Bone marrow (tissue), 2 donors: ENCODE measurements at regions not wholly inside any gene's neighbourhood (a gene's known extent, or its start where the extent isn't known, plus 50 kb on each side); places are given as distances from the start of the nearest gene placed in this dataset.
"Not testable (repeated sequence)": the region's sequence is repeated elsewhere in the genome, so short reads cannot be mapped to it uniquely, and the experiment has no call there.

Source experiments
- DNase-seq, 2 donors: peaks; one replicate each; lab custom pipeline; 2025; lab: John Stamatoyannopoulos, UW

DNA sequence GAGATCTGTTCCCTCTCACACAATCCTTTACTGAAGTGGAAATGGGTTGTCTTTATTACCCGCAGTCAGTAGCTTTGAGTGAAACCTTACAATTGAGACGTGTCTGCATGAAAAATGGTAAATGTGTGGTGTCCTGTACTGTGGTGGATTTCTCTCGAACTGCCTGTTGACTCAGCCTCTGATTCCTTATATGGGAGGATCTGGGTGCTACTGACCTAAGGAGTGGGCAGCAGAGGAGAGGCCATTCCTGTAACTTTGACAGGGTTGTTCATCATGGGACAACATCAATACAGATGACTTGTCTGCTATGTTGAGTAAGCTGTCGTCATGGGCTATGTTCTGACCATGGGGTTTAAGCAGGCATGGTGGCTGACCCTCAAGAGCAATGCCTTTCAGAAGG lies 159.6 kb upstream of the WDR1 start:
- DNase-seq: no peak

DNA sequence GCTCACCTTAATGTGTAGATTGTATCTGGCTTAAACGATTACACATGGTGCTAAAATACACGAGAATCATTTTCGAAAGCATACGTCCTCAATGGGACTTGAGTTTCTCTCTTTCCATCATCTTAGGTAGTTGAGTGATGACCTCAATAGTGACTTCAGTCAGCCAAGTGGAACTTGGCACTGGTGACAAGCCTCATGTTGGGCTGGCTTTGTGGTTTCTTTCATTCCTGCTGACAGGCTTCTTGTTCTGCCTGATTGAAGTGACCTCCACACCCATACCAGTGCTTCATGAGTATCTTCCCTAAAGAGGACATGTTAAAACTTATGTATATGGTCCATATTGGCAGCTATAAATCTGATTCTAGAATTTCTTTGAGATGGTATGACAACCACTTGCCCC lies 159.1 kb upstream of the WDR1 start:
- DNase-seq: no peak

DNA sequence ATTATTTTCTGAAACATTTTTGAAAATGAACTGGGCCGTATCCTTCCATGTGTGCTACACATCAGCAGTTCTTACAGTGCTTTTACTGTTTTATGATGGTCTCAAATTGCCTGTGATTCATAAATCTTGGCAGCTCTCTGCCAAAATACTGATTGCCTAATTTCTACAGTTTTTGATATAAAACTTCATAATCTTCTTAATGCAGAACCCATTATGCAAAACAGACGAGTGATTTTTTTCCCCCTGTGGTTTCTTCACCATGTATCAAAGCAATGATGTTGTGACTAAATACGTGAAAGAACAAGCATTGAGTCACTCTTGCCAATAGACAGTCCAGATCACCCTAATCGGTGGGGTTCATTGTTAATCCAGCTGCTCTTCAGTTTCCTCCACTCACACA lies 156.4 kb upstream of the WDR1 start:
- DNase-seq: no peak

DNA sequence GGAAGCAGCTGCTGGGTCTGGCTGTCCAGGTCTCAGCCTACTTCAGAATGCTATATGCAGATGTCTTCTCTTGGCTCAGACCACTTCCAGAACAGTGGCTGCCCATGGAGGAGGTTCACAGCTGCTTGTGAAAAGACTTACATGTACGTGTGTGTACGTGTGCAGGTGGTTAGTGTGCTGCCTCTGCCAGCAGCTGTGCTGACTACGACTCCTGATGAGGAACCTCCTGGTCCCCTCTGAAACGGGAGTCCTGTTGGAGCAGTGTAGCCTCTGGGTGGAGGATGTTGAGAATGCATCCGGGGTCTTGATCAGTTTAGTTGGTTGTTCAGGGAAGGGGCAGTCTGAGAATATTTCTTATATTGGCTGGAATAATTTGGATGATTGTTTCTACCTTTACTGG lies 155.9 kb upstream of the WDR1 start:
- DNase-seq: no peak

DNA sequence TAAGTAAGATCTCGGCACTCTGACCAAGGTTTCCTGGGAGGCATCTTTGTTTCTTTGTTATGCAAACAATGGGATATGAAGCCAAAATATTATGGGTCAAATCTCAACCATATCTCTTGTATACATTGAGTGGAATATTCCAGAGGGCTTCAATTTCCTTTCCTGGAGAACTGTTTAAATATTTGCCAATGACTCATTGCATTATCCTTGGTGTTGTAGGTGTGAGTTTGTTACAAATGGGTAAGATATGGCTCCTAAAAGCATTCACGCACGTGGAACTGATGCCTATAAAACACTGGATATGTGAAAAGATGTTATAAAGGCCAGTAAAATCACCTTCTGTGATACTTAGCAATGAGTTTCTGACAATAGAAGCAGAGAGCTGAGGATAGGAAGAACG lies 150.5 kb upstream of the WDR1 start:
- DNase-seq: no peak

DNA sequence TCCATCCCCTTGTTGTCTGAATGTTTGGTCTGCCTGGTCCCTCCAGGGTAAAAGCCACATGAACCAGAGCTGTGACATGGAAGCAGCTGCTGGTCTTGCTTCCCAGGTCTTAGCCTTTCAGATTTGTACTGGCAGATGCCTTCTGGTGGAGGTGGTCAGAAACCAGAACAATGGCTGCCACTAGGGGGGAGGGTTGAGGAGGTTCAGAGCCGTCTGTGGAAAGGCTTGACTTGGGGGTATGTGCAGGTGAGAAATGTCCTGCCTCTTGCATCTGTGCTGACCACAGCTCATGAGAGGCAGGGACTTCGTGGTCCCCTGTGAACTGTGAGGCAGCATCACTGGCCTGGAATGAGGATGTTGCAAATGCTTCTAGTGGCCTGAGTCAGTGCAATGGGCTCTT lies 144.2 kb upstream of the WDR1 start:
- DNase-seq: no peak

DNA sequence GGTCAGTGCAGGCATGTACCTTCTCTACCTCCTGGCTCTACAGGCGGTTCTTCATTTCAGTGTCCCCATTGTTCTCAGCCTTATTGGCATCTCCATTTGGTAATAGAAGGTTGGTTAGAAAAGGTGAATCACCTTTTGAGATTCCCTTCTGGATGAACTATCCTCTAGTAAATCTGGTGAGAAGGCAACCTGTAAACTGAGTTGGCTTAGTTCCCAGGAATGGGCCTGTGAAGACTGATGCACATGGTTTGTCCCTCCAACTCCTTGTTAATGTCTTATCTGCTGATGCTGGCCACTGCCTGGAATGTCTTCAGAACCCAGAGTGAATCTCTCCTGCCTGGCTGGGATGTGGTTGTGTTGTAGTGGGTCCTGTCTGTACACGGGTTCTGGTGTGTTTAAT lies 143.4 kb upstream of the WDR1 start:
- no peak for DNase-seq

DNA sequence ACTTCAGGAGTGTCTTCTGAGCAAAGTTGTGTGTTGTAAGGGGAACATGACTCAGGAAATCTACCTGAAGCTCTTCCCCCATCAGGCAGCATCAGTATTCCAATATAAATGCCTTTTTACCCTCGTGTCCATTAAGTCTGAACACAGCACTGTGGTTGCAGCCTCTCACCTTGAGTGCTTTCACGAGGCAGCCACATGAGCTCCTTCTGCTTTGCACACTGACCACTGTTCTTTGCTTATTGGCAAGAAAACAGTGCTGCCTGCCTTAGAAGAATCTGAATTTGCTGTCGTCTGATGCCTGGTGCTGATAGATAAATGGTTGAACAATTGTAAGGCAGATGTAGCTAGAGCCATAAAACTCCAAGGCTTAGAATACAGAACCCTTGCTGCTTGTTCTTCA lies 139.6 kb upstream of the WDR1 start:
- no peak for DNase-seq

DNA sequence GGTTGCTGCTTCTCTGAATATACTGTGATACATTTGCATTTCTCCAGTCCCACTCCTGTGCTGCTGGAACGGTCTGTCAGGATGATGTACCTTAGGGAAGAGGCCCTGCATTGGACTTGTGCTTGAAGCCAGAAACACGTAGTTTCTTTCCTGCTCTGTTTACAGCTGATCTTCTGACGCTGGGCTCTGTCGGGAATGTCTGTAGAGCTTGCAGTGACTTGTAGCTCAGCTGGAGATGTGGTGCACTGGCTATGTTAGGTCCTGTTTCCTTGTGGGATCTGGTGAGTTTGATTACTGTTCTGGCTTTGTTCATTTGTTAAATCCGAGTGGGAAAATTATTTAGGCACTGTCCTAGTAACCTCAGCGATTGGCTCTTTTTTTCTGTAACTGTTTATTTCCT lies 137.2 kb upstream of the WDR1 start:
- DNase-seq: no peak

DNA sequence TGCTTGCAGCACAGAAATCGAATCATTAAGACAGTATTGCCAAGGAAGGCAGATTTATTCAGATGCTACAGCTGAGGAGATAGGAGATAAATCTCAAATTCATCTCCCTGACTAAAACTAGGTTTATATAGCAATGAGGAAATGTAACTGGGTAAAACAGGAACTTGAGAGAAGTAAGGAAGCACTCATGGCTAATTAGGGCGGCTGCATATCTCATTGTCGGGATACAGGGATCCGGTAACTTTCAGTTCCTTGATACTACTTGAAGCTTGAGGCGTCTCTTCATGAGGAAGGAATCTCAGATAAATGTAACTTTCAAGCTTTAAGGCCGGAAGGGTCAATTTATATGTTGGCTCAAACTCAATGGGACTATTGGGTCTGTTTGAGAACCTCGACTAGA lies 129.2 kb upstream of the WDR1 start:
- no peak for DNase-seq

DNA sequence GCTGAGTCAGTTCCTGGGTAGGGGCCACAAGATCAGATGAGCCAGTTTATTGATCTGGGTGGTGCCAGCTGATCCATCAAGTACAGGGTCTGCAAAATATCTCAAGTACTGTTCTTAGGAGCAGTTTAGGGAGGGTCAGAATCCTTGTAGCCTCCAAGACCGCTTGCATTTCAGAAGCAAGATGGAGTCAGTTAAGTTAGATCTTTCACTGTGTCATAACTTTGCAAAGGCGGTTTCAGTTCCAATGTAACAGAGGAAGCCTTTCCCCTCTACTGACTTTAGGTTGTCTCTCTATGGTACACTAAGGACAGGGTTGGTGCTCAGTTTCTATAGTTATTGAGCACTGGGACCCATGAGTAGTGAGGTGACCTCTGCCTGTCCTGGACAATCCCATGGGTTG lies 127.3 kb upstream of the WDR1 start:
- no peak for DNase-seq

DNA sequence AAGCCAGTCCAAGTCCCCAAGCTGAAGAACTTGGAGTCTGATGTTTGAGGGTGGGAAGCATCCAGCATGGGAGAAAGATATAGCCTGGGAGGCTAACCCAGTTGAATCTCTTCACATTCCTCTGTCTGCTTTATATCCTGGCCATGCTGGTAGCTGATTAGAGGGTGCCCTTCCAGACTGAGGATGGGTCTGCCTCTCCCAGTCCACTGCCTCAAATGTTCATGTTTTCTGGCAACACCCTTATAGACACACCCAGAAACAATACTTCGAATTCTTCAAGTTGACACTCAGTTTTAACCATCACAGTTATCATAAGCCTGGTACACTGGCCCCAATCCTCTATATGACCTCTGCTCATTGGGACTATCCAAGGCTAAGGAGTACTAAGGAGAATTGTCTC lies 124.1 kb upstream of the WDR1 start:
- DNase-seq: no peak

DNA sequence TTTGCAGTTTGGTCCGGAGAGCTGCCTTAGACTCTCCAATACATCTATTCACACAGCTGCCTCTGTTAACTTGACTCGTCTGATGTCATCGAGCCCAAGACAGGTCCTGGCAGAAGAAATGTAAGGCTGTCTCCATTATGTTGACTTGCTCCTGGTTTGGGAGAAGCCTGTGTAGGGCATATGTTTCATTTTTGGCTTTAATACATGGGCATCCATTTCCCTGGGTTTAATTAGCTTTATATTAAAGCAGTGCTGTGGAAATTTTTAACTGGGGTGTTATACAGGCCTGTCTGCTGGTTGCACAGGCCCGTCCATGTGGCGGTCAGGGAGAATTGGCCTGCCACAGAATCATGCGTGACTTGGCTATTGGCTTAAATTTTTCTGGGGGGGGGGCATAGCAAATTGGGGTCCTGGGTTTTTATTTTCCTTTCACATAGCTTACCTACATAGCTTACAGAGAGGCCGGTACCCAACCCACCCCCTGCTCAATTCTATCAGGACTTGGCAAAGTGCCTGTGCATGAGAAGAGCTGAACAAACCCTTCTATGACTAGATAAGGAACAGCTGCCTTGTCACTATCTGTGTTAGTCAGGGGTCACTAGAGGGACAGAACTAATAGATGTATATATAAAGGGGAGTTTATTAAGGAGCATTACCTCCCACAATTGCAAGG lies 123.5 kb upstream of the WDR1 start:
- no peak for DNase-seq

DNA sequence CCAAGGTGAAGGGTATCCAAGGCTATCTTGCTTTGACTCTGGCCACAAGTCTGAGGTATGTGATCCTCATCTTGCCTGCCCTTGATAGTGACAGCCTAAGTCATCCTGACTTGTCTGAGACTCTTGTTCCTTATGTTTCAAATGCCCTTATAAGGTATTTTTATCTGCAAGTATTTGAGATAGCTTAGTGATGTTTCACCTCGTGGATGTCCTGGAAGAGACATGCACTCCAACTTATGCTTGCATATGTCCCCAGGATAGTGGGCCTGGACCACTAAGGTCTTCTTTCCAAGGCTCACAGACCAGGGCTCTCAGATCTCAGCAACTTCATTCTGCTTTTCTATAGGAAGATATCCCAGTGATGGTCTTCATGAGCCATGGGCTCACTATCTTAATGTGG lies 120.5 kb upstream of the WDR1 start:
- DNase-seq: no peak

DNA sequence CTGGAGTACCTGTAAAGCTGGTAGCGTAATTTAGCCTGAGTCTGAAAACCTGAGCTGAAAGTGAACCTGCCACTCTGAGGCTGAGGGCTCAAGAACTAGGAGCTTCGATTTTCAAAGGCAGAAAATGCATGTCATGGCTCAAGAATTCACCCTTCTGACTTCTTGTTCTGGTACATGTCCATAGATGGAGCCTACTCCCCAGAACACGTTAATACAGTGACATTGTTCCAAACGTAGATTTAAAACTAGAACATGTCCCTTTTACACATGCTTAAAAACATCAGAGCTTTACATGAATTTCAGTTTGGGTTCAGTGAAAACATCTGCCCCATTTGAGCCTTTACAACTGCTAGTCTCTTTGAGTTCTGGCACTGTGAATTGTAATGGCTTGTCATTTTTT lies 115.5 kb upstream of the WDR1 start:
- no peak for DNase-seq

DNA sequence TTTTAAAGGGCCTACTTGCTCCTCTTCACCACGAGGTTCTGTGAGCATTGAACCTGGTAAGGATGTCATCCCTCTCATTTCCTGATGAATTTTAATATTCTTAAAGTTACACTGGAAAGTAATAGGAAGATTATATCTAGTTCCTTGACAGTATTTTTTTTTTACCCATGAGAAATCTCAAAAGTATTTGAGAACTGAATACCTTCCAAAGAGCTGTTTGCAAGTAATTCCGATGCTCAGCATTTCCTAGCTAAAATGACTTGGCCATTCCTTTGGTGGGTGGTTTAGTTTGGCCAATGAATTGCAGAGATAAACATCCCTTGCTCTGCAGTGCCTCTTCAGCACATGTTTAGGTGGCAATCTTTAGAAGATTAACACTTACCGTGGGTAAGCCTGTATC lies 110.2 kb upstream of the WDR1 start:
- DNase-seq: no peak

DNA sequence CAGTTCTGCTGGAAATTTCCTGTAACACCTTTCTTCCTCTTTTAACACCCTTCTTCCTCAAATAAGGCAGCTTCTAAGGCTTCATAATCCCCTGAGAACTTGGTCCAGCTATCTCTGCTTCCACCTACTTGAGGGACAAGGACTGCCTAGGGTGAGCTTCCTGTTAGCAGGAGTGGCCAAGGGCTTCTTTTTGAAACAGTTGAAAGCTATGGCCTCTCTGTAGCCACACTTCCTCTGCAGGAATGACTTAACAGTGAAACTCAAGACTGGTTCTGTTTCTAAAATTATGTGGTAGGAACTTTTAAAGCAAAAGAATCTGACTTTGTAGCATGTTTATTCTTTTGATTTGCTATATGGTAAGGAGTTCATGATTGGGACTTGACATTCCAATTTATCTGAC lies 108.5 kb upstream of the WDR1 start:
- no peak for DNase-seq

DNA sequence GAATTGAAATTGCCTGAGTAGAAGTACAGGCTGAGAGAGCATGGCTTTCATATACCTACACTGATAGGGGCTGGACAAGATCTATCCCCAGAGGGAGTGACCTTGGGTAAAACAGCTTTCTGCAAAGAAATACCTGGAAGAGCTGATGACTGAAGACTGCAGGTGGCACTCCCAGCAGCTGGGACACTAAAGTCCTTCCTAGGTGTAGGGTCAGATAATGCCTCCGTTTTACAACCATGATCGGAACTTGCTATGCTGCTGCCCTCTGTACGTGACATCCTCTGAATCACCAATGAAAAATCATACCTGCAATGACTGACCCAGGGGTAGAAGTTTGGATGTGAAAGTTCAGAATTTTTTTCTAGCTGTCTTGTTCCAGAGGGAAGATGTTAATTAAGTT lies 107.2 kb upstream of the WDR1 start:
- DNase-seq: no peak

DNA sequence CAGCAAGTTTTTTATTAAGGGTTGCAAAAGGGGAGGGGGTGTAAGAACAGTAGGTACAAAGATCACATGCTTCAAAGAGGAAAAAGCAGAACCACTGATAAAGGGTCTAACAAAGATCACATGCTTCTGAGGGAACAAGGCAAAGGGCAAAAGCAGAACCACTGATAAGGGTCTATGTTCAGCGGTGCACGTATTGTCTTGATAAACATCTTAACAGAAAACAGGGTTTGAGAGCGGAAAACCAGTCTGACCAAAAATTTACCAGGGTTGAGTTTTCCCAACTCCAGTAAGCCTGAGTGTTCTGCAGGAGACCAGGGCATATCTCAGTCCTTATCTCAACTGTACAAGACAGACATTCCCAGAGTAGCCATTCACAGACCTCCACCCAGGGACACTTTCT lies 96.9 kb upstream of the WDR1 start:
- not testable (repeated sequence) for DNase-seq

DNA sequence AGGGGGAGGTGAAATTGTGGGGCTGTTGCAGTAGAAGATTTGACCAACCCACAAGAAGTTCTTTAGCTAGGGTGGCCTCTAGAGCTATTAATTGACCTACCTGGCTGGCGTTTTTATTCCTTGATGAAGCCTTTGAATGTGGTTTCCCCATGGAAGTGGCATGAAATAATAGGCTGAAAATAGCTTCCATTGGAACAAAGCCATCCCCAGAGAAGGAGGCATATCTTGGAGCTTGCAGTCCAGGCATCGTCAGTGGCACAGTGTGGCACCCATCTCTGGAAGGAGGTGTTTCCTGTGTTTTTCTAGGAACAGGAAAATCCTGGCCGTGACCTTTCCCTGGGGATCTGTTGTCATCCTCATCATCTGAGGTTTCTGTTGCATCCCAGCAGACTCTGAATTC lies 96.3 kb upstream of the WDR1 start:
- DNase-seq: no peak

DNA sequence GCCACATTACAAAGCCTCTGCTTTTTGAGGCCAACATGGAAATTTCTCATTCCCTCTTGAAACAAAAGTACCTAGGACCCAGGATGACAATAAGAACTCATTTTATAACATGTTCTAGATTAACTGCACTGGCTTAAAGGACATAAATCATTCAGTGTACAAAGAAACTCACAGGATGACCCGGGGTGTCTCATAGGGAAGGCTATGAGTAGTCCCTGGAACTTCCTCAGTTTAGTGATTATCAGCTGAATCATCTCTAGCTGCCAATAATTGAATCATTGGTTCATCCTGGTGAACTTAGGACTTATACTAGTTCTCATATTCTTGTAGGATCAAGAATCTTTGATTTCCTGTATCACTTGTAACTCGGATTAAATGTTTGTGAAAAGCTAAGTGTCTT lies 95.8 kb upstream of the WDR1 start:
- no peak for DNase-seq

DNA sequence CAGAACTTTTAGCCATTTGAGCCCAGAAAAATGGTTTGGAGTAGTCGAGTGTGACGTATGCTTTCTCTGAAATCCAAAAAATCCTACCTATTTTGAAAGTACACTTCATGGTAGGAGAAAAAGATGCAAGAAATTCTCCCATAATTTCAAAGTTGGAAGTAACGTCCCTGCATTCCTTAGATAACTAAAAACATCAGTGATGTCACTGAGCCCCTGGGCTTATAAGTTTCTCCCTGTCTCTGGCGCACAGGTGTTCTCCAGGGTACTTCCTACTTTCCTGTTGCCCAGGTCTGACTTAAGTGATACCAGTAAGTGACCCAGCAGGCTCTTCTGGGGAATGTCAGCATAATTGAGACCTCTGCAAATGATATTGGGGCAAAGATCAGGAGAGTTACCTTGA lies 90.5 kb upstream of the WDR1 start:
- DNase-seq: no peak

DNA sequence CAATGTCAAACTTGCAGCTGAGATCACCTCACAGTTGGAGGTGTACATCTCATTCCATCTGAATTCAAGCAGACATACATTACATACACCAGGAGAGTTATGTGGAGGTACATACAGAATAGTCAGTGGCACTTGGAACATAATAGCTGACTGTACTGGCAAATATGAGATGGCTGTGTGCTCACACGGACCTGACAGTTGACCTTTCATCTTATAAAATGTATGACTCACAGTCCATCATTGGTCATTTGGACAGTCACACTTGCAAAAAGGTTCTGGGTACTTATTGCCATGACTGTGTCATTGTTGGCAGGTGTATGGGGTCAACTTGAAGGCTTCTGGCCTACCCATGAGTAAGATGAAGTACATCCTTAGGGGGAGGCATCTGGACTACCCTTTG lies 88.6 kb upstream of the WDR1 start:
- no peak for DNase-seq

DNA sequence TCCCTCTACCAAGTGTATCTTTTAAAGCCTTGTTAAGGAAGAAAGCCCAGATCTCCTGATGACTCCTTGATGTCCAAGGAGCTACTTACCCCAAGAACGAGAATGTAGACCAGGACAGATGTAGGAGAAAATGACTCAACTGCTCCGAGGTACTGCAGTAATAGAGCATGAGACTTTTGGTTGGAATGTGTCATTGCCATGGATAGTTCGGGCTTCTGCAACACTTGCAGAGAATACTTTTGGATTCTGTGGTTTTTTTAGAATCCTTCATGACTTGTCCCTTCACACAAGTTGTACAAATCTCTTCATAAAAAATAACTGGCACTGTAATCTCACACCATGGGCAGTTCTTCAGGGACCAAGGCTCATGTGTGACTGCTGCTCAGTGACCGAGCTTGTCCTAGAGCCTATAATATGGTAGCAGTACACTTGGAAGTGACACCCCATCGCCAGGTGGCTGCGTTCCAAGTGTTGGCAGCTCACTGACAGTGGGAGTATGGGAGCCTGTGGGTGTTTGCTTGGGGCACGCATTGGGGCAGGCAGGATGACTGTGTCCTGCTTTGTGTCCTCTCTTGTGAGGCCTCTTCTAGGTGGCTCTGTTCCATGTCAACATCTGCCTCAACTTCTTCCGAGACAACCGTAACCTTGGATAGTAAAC lies 87.9 kb upstream of the WDR1 start:
- no peak for DNase-seq
